Progenitor cell of endocrine pancreas (in vitro differentiated cells): ENCODE measurements at regions not wholly inside any gene's neighbourhood (a gene's known extent, or its start where the extent isn't known, plus 50 kb on each side); places are given as distances from the start of the nearest gene placed in this dataset.

ENCODE experiments used
- DNase-seq: peaks from one replicate; pipeline ENCODE4 v3.0.0; 2021; ENCODE audit warnings: low spot score; ENCODE audit not compliant: unreplicated experiment
- H3K27ac Mint-ChIP-seq: 2 replicates; pipeline ENCODE4 v1.8.0; 2021; ENCODE audit warnings: mild to moderate bottlenecking, moderate library complexity, mixed read lengths
- H3K27me3 Mint-ChIP-seq: 2 replicates; pipeline ENCODE4 v1.8.0; 2021; ENCODE audit warnings: mixed read lengths
- H3K36me3 Mint-ChIP-seq: 2 replicates; pipeline ENCODE4 v1.8.0; 2022; ENCODE audit warnings: mixed read lengths; ENCODE audit not compliant: insufficient read depth
- H3K4me1 Mint-ChIP-seq: 2 replicates; pipeline ENCODE4 v1.8.0; 2021; ENCODE audit warnings: low read depth, mixed read lengths
- H3K4me3 Mint-ChIP-seq: 2 replicates; pipeline ENCODE4 v1.8.0; 2021; ENCODE audit warnings: low read depth, mild to moderate bottlenecking, moderate library complexity, mixed read lengths
- H3K9me3 Mint-ChIP-seq: 2 replicates; pipeline ENCODE4 v1.8.0; 2021; ENCODE audit warnings: low read depth, mixed read lengths
- CTCF ChIP-seq: fragments of 200-600 bp; sonication (generic); IDR thresholded peaks from one replicate; pipeline ENCODE4 v1.5.0; 2021; ENCODE audit warnings: antibody characterized with exemption, mild to moderate bottlenecking; ENCODE audit not compliant: unreplicated experiment

GRCh38 chr3:150349314-150350097 is 58.6 kb upstream of the TSC22D2 start:
- H3K4me1 Mint-ChIP-seq, result peaks cover 4% of the 10 kb centered on the region
- no peaks in the 10 kb centered on the region for H3K27me3 Mint-ChIP-seq
- no peak for TF ChIP-seq CTCF
- no peak overlapping the region for H3K27ac Mint-ChIP-seq
- DNase-seq, result no peak
- no peaks in the 10 kb centered on the region for H3K36me3 Mint-ChIP-seq
- no peaks in the 10 kb centered on the region for H3K9me3 Mint-ChIP-seq
- no peak overlapping the region for H3K4me3 Mint-ChIP-seq

GRCh38 chr3:150348500-150348899 is 59.6 kb upstream of the TSC22D2 start:
- TF ChIP-seq CTCF, result no peak
- no peaks in the 10 kb centered on the region for H3K9me3 Mint-ChIP-seq
- no peak for DNase-seq
- H3K27ac Mint-ChIP-seq, result no peak overlapping the region
- H3K27me3 Mint-ChIP-seq, result no peaks in the 10 kb centered on the region
- no peaks in the 10 kb centered on the region for H3K36me3 Mint-ChIP-seq
- peaks cover 4% of the 10 kb centered on the region for H3K4me1 Mint-ChIP-seq
- no peak overlapping the region for H3K4me3 Mint-ChIP-seq

- DNase-seq, result no peak
- no peaks in the 10 kb centered on the region for H3K36me3 Mint-ChIP-seq
- peaks cover 4% of the 10 kb centered on the region for H3K4me1 Mint-ChIP-seq
- no peak for TF ChIP-seq CTCF
- H3K27ac Mint-ChIP-seq, result no peak overlapping the region
- no peak overlapping the region for H3K4me3 Mint-ChIP-seq
- no peaks in the 10 kb centered on the region for H3K9me3 Mint-ChIP-seq
- H3K27me3 Mint-ChIP-seq, result no peaks in the 10 kb centered on the region
Measured at GRCh38 chr3:150346981-150347863, 60.9 kb upstream of the TSC22D2 start.

GRCh38 chr3:150346266-150346665 is 61.8 kb upstream of the TSC22D2 start:
- no peaks in the 10 kb centered on the region for H3K9me3 Mint-ChIP-seq
- no peak overlapping the region for H3K27ac Mint-ChIP-seq
- no peaks in the 10 kb centered on the region for H3K27me3 Mint-ChIP-seq
- TF ChIP-seq CTCF, result no peak
- DNase-seq, result no peak
- H3K36me3 Mint-ChIP-seq, result no peaks in the 10 kb centered on the region
- peaks cover 4% of the 10 kb centered on the region for H3K4me1 Mint-ChIP-seq
- no peak overlapping the region for H3K4me3 Mint-ChIP-seq

- Mint-ChIP-seq H3K9me3 (no peaks in the 10 kb centered on the region), H3K27me3 (no peaks in the 10 kb centered on the region), H3K4me1 (peaks cover 4% of the 10 kb centered on the region), H3K4me3 (no peak overlapping the region), H3K27ac (no peak overlapping the region), H3K36me3 (no peaks in the 10 kb centered on the region)
- DNase-seq, result no peak
- TF ChIP-seq CTCF, result no peak
Measured at GRCh38 chr3:150345021-150345538, 63.0 kb upstream of the TSC22D2 start.
